Superior temporal gyrus (tissue), 1 donor: ENCODE measurements at regions not wholly inside any gene's neighbourhood (a gene's known extent, or its start where the extent isn't known, plus 50 kb on each side); places are given as distances from the start of the nearest gene placed in this dataset.

Experiments
- DNase-seq: peaks from one replicate; pipeline ENCODE4 v3.0.0-alpha.2; 2016; ENCODE audit errors: extremely low spot score

DNA sequence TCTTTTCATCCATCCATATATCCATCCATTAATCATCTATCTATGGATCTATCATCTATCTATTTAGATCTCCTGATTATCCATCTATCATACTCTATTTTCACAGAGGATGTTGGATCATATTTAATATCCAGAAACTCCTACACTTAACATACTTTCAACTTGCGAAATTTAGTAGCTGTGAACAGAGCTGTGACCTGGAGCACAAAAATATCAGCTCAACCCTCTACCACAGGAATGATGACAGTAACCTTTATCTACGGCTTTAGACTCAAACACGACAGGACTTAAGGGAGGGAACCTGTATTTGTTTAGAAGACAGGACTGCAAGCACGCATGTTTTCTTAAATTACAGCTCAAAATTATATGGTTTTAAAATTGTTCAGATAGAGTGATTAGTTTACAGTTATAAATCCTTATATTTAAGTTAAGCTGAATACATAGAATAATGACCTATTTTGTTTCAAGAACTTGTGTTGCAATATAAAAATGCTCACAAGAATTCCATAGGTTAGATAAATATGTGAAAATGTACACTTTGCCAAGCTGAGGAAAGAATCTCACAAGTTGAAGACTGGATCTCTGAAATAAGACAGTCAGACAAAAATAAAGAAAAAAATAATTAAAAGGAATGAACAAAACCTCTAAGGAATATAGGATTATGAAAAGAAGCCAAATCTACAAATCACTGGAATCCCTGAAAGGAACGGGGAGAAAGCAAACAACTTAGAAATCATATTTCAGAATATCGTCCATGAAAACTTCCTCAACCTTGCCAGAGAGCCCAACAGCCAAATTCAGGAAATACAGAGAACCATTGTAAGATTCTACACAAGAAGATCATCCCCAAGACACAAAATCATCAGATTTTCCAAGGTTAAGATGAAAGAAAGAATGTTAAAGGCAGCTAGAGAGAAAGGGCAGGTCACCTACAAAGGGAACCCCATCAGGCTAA lies 142.0 kb downstream of the COL6A3 start:
- DNase-seq: no peak
